ENCODE measurements at regions not wholly inside any gene's neighbourhood (a gene's known extent, or its start where the extent isn't known, plus 50 kb on each side); places are given as distances from the start of the nearest gene placed in this dataset.

GRCh38 chr16:73813527-73813926 is 483.1 kb upstream of the PSMD7 start:
- no peaks in the 10 kb centered on the region for H3F3A ChIP-seq (replicated peaks; ENCODE audit: insufficient read depth)
- no peaks in the 10 kb centered on the region for H4K20me1 ChIP-seq (ENCODE audit: insufficient read depth)
- H3K4me2 ChIP-seq = no peak overlapping the region
- H3K9me2 ChIP-seq = no peaks in the 10 kb centered on the region
- no peak overlapping the region for H2AFZ ChIP-seq (ENCODE audit: low read depth)
- no peaks in the 10 kb centered on the region for H3K79me2 ChIP-seq (ENCODE audit: insufficient read depth)
- no peak overlapping the region for H3K9ac ChIP-seq
- TF ChIP-seq TCF12 (IDR thresholded peaks at IDR 0.05) (no peak), RXRA (IDR thresholded peaks at IDR 0.05; ENCODE audit: borderline replicate concordance, low read depth) (no peak), POLR2AphosphoS5 (IDR thresholded peaks at IDR 0.05; ENCODE audit: low read depth, low read length) (no peak), YY1 (IDR thresholded peaks at IDR 0.05; ENCODE audit: low read depth) (no peak)
- TF ChIP-seq, protein P1, sequence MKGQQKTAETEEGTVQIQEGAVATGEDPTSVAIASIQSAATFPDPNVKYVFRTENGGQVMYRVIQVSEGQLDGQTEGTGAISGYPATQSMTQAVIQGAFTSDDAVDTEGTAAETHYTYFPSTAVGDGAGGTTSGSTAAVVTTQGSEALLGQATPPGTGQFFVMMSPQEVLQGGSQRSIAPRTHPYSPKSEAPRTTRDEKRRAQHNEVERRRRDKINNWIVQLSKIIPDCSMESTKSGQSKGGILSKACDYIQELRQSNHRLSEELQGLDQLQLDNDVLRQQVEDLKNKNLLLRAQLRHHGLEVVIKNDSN (IDR thresholded peaks at IDR 0.05; ENCODE audit: borderline replicate concordance, low read depth) = no peak
- ChIA-PET POLR2A (no interaction called here), CTCF (interaction anchor here (0.7 to 2.6 kb wide), 7 partner anchors 9 to 1512 kb away, joined by 3 to 8 read pairs (median 3); no protein-coding TSS in a partner anchor)
- no peaks in the 10 kb centered on the region for H3K9me3 ChIP-seq
- H3K27me3 ChIP-seq (ENCODE audit: insufficient read depth) = no peaks in the 10 kb centered on the region
- H3K4me3 ChIP-seq (ENCODE audit: low read depth in 2 of 2, low read length in 1 of 2) = no peak overlapping the region
- peak; percentile 38 for DNase-seq
- WGBS (ENCODE audit: low lambda C conversion rate) = 8% methylated on average over 7 of the region's 7 CpGs
- no peak overlapping the region for H3K27ac ChIP-seq (ENCODE audit: low read depth in 2 of 2, low read length in 1 of 2)
- no peaks in the 10 kb centered on the region for H3K36me3 ChIP-seq (replicated peaks in 1 of 2; ENCODE audit: control insufficient read depth in 1 of 2, insufficient read depth in 2 of 2, low read length in 1 of 2)
- peaks cover 0 to 6% of the 10 kb centered on the region in 2 experiments; a peak in 1 of 4 replicates for H3K4me1 ChIP-seq (ENCODE audit: control insufficient read depth in 1 of 2, insufficient read depth in 2 of 2, low read depth in 1 of 2, low read length in 1 of 2)

GRCh38 chr16:73804456-73804855 is 492.2 kb upstream of the PSMD7 start:
- no peaks in the 10 kb centered on the region for H3K27me3 ChIP-seq (ENCODE audit: insufficient read depth)
- TF ChIP-seq, protein P1 (IDR thresholded peaks at IDR 0.05; ENCODE audit: borderline replicate concordance, low read depth) = no peak
- TF ChIP-seq CHD2 (IDR thresholded peaks at IDR 0.05; ENCODE audit: low read length, partially characterized antibody) (no peak), YY1 (IDR thresholded peaks at IDR 0.05; ENCODE audit: low read depth) (no peak), RFX5 (IDR thresholded peaks at IDR 0.05; ENCODE audit: low read length) (no peak)
- H3K4me1 ChIP-seq (ENCODE audit: control insufficient read depth in 1 of 2, insufficient read depth in 2 of 2, low read depth in 1 of 2, low read length in 1 of 2) = peaks cover 0 to 3% of the 10 kb centered on the region in 2 experiments; a peak in 1 of 4 replicates
- no peaks in the 10 kb centered on the region for H3K9me2 ChIP-seq
- WGBS (ENCODE audit: low lambda C conversion rate) = 54% methylated on average over 1 of the region's 1 CpG
- no peak overlapping the region for H2AFZ ChIP-seq (ENCODE audit: low read depth)
- H3K4me3 ChIP-seq (ENCODE audit: low read depth in 2 of 2, low read length in 1 of 2) = no peak overlapping the region
- H3F3A ChIP-seq (replicated peaks; ENCODE audit: insufficient read depth) = no peaks in the 10 kb centered on the region
- no peak for DNase-seq
- no peaks in the 10 kb centered on the region for H3K9me3 ChIP-seq
- ChIA-PET POLR2A (no interaction called here), CTCF (interaction anchor here (1.1 kb wide), 1 partner anchor 9 kb away, joined by 3 read pairs; no protein-coding TSS in a partner anchor)
- H4K20me1 ChIP-seq (ENCODE audit: insufficient read depth) = no peaks in the 10 kb centered on the region
- no peaks in the 10 kb centered on the region for H3K79me2 ChIP-seq (ENCODE audit: insufficient read depth)
- H3K4me2 ChIP-seq = no peak overlapping the region
- no peak overlapping the region for H3K9ac ChIP-seq
- no peak overlapping the region for H3K27ac ChIP-seq (ENCODE audit: low read depth in 2 of 2, low read length in 1 of 2)
- H3K36me3 ChIP-seq (replicated peaks in 1 of 2; ENCODE audit: control insufficient read depth in 1 of 2, insufficient read depth in 2 of 2, low read length in 1 of 2) = no peaks in the 10 kb centered on the region

- H3K27me3 ChIP-seq (ENCODE audit: insufficient read depth) = no peaks in the 10 kb centered on the region
- H3F3A ChIP-seq (replicated peaks; ENCODE audit: insufficient read depth) = no peaks in the 10 kb centered on the region
- ChIA-PET CTCF (interaction anchor here (0.7 to 1.5 kb wide), 3 partner anchors 15 to 29 kb away, joined by 3 to 4 read pairs (median 3); no protein-coding TSS in a partner anchor), POLR2A (no interaction called here)
- no peaks in the 10 kb centered on the region for H3K9me2 ChIP-seq
- no peaks in the 10 kb centered on the region for H3K79me2 ChIP-seq (ENCODE audit: insufficient read depth)
- no peak overlapping the region for H3K4me2 ChIP-seq
- 23% methylated on average over 5 of the region's 5 CpGs for WGBS (ENCODE audit: low lambda C conversion rate)
- H3K9ac ChIP-seq = no peak overlapping the region
- H4K20me1 ChIP-seq (ENCODE audit: insufficient read depth) = no peaks in the 10 kb centered on the region
- H2AFZ ChIP-seq (ENCODE audit: low read depth) = no peak overlapping the region
- DNase-seq = no peak
- peaks cover 0 to 7% of the 10 kb centered on the region in 2 experiments; a peak in 2 of 4 replicates for H3K4me1 ChIP-seq (ENCODE audit: control insufficient read depth in 1 of 2, insufficient read depth in 2 of 2, low read depth in 1 of 2, low read length in 1 of 2)
- no peaks in the 10 kb centered on the region for H3K9me3 ChIP-seq
- H3K27ac ChIP-seq (ENCODE audit: low read depth in 2 of 2, low read length in 1 of 2) = no peak overlapping the region
- no peaks in the 10 kb centered on the region for H3K36me3 ChIP-seq (replicated peaks in 1 of 2; ENCODE audit: control insufficient read depth in 1 of 2, insufficient read depth in 2 of 2, low read length in 1 of 2)
- no peak overlapping the region for H3K4me3 ChIP-seq (ENCODE audit: low read depth in 2 of 2, low read length in 1 of 2)
- TF ChIP-seq MEF2A (IDR thresholded peaks at IDR 0.05; ENCODE audit: borderline replicate concordance, low read depth) = no peak
- no peak for TF ChIP-seq MXI1 (IDR thresholded peaks at IDR 0.05; ENCODE audit: low read depth, low read length)
- TF ChIP-seq FOXJ3 (CRISPR knock-in tag; IDR thresholded peaks at IDR 0.05) = no peak
- no peak for TF ChIP-seq GATA2 (CRISPR knock-in tag; IDR thresholded peaks at IDR 0.05)
- no peak for TF ChIP-seq PBX3 (IDR thresholded peaks at IDR 0.05)
- TF ChIP-seq GABPA (IDR thresholded peaks at IDR 0.05; ENCODE audit: low read depth) = no peak
- TF ChIP-seq RFX5 (IDR thresholded peaks at IDR 0.05; ENCODE audit: low read length) = no peak
- TF ChIP-seq EP300 (IDR thresholded peaks at IDR 0.05; ENCODE audit: borderline replicate concordance in 1 of 2, low read depth in 1 of 2, low read length in 1 of 2) = no peak
- no peak for TF ChIP-seq RXRA (IDR thresholded peaks at IDR 0.05; ENCODE audit: borderline replicate concordance, low read depth)
- TF ChIP-seq ZBTB33 (IDR thresholded peaks at IDR 0.05; ENCODE audit: borderline replicate concordance, low read depth) = no peak
- TF ChIP-seq TAF1 (IDR thresholded peaks at IDR 0.05; ENCODE audit: borderline replicate concordance, low read depth, low read length) = no peak
- TF ChIP-seq FOXM1 (IDR thresholded peaks at IDR 0.05; ENCODE audit: low read depth) = no peak
- TF ChIP-seq RCOR1 (IDR thresholded peaks at IDR 0.05; ENCODE audit: low read length) = no peak
- no peak for TF ChIP-seq SMC3 (IDR thresholded peaks at IDR 0.05; ENCODE audit: low read depth, low read length)
Observed at GRCh38 chr16:73798471-73798870, 498.1 kb upstream of the PSMD7 start.

Data from SK-N-SH (cell line).